ENCODE measurements at regions not wholly inside any gene's neighbourhood (a gene's known extent, or its start where the extent isn't known, plus 50 kb on each side); places are given as distances from the start of the nearest gene placed in this dataset.

- no peaks in the 10 kb centered on the region for H3K9me3 ChIP-seq (ENCODE audit: control insufficient read depth in 4 of 4, low read length in 3 of 4)
- peak overlapping the region in 1 of 2 donors; percentile 11 for H3K9ac ChIP-seq (ENCODE audit: low read depth in 1 of 2, low read length in 2 of 2)
- H3K27me3 ChIP-seq (ENCODE audit: control insufficient read depth in 4 of 4, insufficient read depth in 4 of 4, low read length in 3 of 4) = no peaks in the 10 kb centered on the region
- no peaks in the 10 kb centered on the region for H3K36me3 ChIP-seq (ENCODE audit: control insufficient read depth in 4 of 4, insufficient read depth in 3 of 4, low read depth in 1 of 4, low read length in 3 of 4)
- no peak for DNase-seq (ENCODE audit: low spot score)
- H3K4me3 ChIP-seq (ENCODE audit: low read depth in 1 of 3, low read length in 3 of 3) = peak overlapping the region; percentile 27 to 54 (median 27)
- whole genome bisulfite sequencing = 33% methylated on average over 13 of the region's 13 CpGs
- TF ChIP-seq ATF3 (IDR thresholded peaks at IDR 0.05) (no peak), CTCF (IDR thresholded peaks at IDR 0.05; ENCODE audit: low read depth, low read length, missing input control) (no peak), EGR1 (IDR thresholded peaks at IDR 0.05; ENCODE audit: low read depth in 2 of 2) (no peak), SP1 (IDR thresholded peaks at IDR 0.05) (no peak), JUND (IDR thresholded peaks at IDR 0.05) (no peak), NR2F2 (IDR thresholded peaks at IDR 0.05) (no peak), REST (IDR thresholded peaks at IDR 0.05) (no peak), TAF1 (conservative IDR thresholded peaks at IDR 0.05) (no peak), RXRA (IDR thresholded peaks at IDR 0.05) (no peak), HNF4G (IDR thresholded peaks at IDR 0.05) (no peak), ZBTB33 (IDR thresholded peaks at IDR 0.05) (no peak), MAX (IDR thresholded peaks at IDR 0.05) (no peak), FOXA2 (IDR thresholded peaks at IDR 0.05) (no peak), FOXA1 (IDR thresholded peaks at IDR 0.05) (no peak), YY1 (IDR thresholded peaks at IDR 0.05) (no peak), HNF4A (conservative IDR thresholded peaks at IDR 0.05) (no peak), RAD21 (IDR thresholded peaks at IDR 0.05) (no peak), GABPA (IDR thresholded peaks at IDR 0.05 in 1 of 2, conservative IDR thresholded peaks at IDR 0.05 in 1 of 2) (no peak)
- H3K27ac ChIP-seq (ENCODE audit: low read depth in 1 of 2, low read length in 2 of 2) = peak overlapping the region in 1 of 2 donors; percentile 11
- peaks cover 3 to 14% (median 6%) of the 10 kb centered on the region in 4 donors for H3K4me1 ChIP-seq (ENCODE audit: control insufficient read depth in 4 of 4, insufficient read depth in 4 of 4, low read length in 3 of 4)
These were observed 180.6 kb downstream of the FOXA2 start for GRCh38 chr20:22403632-22404361.

All from liver (tissue), 8 donors.